WTC11 (cell line): ENCODE measurements at regions not wholly inside any gene's neighbourhood (a gene's known extent, or its start where the extent isn't known, plus 50 kb on each side); places are given as distances from the start of the nearest gene placed in this dataset.

Source experiments
- CTCF ChIP-seq: fragments of 200-600 bp; IDR thresholded peaks from 2 replicates; pipeline ENCODE4 v1.8.0; 2022; ENCODE audit warnings: antibody characterized with exemption
- FOXJ3 ChIP-seq: sonication (generic); formaldehyde crosslinking; IDR thresholded peaks from 2 replicates; pipeline ENCODE4 v1.9.0; 2021; ENCODE audit warnings: missing genetic modification reagents, mild to moderate bottlenecking, borderline replicate concordance
- RELA ChIP-seq: sonication (generic); formaldehyde crosslinking; IDR thresholded peaks from 2 replicates; pipeline ENCODE4 v1.8.1; 2022; ENCODE audit warnings: missing genetic modification reagents, mild to moderate bottlenecking, borderline replicate concordance
- USF1 ChIP-seq: sonication (generic); formaldehyde crosslinking; IDR thresholded peaks from 2 replicates; pipeline ENCODE4 v1.8.0; 2022; ENCODE audit warnings: mild to moderate bottlenecking, missing genetic modification reagents

DNA sequence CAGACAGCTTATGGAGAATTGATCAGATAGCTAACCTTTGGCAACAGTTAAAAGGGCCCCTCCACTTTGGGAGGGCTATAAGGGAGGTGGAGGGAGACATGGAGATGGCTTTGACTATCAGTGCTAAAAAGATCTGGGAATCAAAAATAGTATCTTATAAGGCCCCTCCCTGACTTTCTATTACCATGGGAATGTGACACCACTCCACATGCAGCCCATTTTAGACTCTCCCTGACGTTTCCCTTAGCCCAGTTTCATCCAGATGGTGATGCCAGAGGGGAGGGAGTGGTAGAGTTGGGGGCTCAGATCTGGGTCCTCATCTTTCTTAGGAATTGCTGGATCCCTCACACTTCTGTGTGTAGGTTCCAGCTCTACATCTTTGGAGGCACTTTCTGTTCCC lies 200.0 kb upstream of the DTNBP1 start:
- TF ChIP-seq CTCF, result no peak
- TF ChIP-seq FOXJ3, result no peak
- no peak for TF ChIP-seq RELA (CRISPR knock-in tag)
- no peak for TF ChIP-seq USF1 (CRISPR knock-in tag)
